Immature natural killer cell (primary cell): ENCODE measurements at regions not wholly inside any gene's neighbourhood (a gene's known extent, or its start where the extent isn't known, plus 50 kb on each side); places are given as distances from the start of the nearest gene placed in this dataset.

Experiments
- DNase-seq, 3 donors: peaks; one replicate each; pipeline ENCODE4 v3.0.0; 2022; ENCODE audit warnings: mixed read lengths in 1 of 3
- H3K27ac Mint-ChIP-seq, 6 donors: one replicate each; pipeline ENCODE4 v1.8.0; 2020; ENCODE audit warnings: mixed read lengths in 6 of 6, mild to moderate bottlenecking in 5 of 6, inconsistent platforms in 4 of 6, moderate library complexity in 3 of 6
- H3K27me3 Mint-ChIP-seq, 3 donors: one replicate each; pipeline ENCODE4 v1.8.0; 2020 to 2021; ENCODE audit warnings: low read depth in 3 of 3, mild to moderate bottlenecking in 3 of 3, mixed read lengths in 3 of 3, moderate library complexity in 3 of 3, inconsistent platforms in 1 of 3
- H3K36me3 Mint-ChIP-seq, 3 donors: one replicate each; pipeline ENCODE4 v1.8.0; 2020; ENCODE audit warnings: mixed read lengths in 3 of 3, inconsistent platforms in 2 of 3, mild to moderate bottlenecking in 2 of 3
- H3K4me1 Mint-ChIP-seq, 2 donors: one replicate each; pipeline ENCODE4 v1.8.0; 2020; ENCODE audit warnings: inconsistent platforms in 2 of 2, mild to moderate bottlenecking in 2 of 2, mixed read lengths in 2 of 2, moderate library complexity in 1 of 2
- H3K4me3 Mint-ChIP-seq, 5 donors: one replicate each; pipeline ENCODE4 v1.8.0; 2020; ENCODE audit warnings: mild to moderate bottlenecking in 5 of 5, mixed read lengths in 5 of 5, inconsistent platforms in 3 of 5, moderate library complexity in 3 of 5
- H3K9me3 Mint-ChIP-seq, 6 donors: one replicate each; pipeline ENCODE4 v1.8.0; 2020; ENCODE audit warnings: mild to moderate bottlenecking in 6 of 6, mixed read lengths in 6 of 6, inconsistent platforms in 4 of 6, moderate library complexity in 3 of 6

DNA sequence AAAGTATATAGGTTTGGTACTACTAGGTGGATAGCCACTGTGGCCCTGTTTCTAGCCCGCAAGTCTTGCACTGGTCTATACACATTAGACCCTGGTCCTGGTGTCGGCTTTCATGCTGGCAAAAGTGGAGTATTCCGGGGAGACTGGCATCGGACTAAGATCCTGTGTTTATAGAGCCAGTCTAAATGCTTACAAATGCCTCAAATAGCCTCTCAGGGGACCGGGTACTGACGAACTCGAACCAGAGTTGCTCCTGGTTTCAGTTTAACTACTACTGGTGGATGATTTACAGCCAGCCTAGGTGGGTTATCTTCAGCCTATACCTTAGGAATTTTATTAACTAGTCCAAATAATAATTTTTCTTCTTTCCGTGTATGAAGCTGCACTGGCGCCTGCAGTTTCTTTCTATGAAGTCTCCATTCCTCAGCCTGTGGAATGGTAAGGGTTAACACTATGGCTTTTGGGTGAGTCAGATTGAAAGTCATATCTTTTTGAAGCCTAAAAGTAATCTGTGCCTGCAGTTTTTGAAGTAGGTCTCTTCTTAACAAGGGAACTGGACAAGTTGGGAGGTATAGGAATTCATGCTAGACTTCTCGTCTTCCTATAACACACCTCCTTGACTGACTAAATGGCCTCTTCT lies 51.3 kb downstream of the OR10H4 start:
- no peak for DNase-seq
- Mint-ChIP-seq H3K9me3 (no peaks in the 10 kb centered on the region), H3K4me1 (peaks cover 18 to 24% of the 10 kb centered on the region in 2 donors), H3K27me3 (no peaks in the 10 kb centered on the region), H3K36me3 (no peaks in the 10 kb centered on the region), H3K27ac (no peak overlapping the region), H3K4me3 (no peak overlapping the region)

- Mint-ChIP-seq H3K27ac (peak overlapping the region in 5 of 6 donors; percentile 5 to 85 (median 62)), H3K9me3 (no peaks in the 10 kb centered on the region), H3K4me1 (peaks cover 18 to 24% of the 10 kb centered on the region in 2 donors), H3K4me3 (peak overlapping the region; percentile 61 to 87 (median 82)), H3K27me3 (no peaks in the 10 kb centered on the region), H3K36me3 (no peaks in the 10 kb centered on the region)
- peak; percentile 10 to 37 (median 22) for DNase-seq
Measured at GRCh38 chr19:16001481-16002312, 52.9 kb downstream of the OR10H4 start.

GRCh38 chr19:16002406-16003384 lies 53.9 kb downstream of the OR10H4 start:
- peaks cover 18 to 24% of the 10 kb centered on the region in 2 donors for H3K4me1 Mint-ChIP-seq
- DNase-seq, result no peak
- no peaks in the 10 kb centered on the region for H3K36me3 Mint-ChIP-seq
- no peaks in the 10 kb centered on the region for H3K27me3 Mint-ChIP-seq
- no peaks in the 10 kb centered on the region for H3K9me3 Mint-ChIP-seq
- H3K27ac Mint-ChIP-seq, result peak overlapping the region in 5 of 6 donors; percentile 42 to 85 (median 62)
- H3K4me3 Mint-ChIP-seq, result peak overlapping the region; percentile 61 to 87 (median 82)

GRCh38 chr19:16003391-16003790 lies 54.6 kb downstream of the OR10H4 start:
- Mint-ChIP-seq H3K4me1 (peaks cover 18 to 24% of the 10 kb centered on the region in 2 donors), H3K27me3 (no peaks in the 10 kb centered on the region), H3K27ac (no peak overlapping the region), H3K4me3 (no peak overlapping the region), H3K9me3 (no peaks in the 10 kb centered on the region), H3K36me3 (no peaks in the 10 kb centered on the region)
- DNase-seq, result no peak

DNA sequence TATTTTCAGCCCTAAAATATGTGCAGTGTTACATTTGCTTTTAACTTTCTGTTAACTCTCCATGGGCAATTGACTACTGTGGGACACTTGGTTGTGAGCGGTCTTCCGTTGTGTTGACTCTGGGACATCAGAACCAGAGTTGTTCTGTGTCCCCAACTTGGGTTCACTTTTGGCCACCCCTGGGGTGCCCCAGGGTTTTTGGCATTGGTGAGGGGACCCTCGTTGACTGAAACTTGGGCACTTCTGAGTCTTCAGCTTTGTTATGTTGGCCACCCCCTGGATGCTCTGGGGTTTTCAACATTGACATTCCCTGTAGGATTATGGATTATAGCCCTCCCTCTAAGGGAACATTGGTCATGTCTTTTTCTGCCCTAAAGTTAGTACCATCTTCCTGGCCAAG lies 57.1 kb downstream of the OR10H4 start:
- Mint-ChIP-seq H3K27ac (no peak overlapping the region), H3K4me3 (no peak overlapping the region), H3K36me3 (no peaks in the 10 kb centered on the region), H3K4me1 (peaks cover 18 to 19% of the 10 kb centered on the region in 2 donors), H3K27me3 (no peaks in the 10 kb centered on the region), H3K9me3 (no peaks in the 10 kb centered on the region)
- no peak for DNase-seq

DNA sequence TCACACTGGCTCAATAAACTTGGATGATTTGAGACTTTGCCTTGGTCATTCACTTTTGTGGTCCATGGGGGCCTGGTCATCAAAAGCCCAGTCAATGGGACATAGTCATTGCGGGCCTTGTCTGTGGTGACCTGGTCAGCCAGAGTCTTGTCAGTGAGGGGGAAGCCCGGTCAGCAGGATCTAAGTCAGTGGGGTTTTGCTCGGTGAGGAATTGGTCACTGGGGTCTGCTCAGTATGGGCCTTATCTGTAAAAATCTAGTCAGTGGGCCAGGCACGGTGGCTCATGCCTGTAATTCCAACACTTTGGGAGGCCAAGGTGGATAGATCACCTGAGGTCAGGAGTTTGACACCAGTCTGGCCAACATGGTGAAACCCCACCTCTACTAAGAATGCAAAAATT lies 63.7 kb upstream of the TPM4 start:
- Mint-ChIP-seq H3K9me3 (no peaks in the 10 kb centered on the region), H3K36me3 (no peaks in the 10 kb centered on the region), H3K27ac (no peak overlapping the region), H3K27me3 (peaks cover 0 to 2% (median 0%) of the 10 kb centered on the region in 3 donors), H3K4me3 (no peak overlapping the region), H3K4me1 (no peaks in the 10 kb centered on the region)
- DNase-seq, result no peak

GRCh38 chr19:16013181-16013850 lies 63.0 kb upstream of the TPM4 start:
- Mint-ChIP-seq H3K36me3 (no peaks in the 10 kb centered on the region), H3K9me3 (no peaks in the 10 kb centered on the region), H3K27ac (no peak overlapping the region), H3K27me3 (peaks cover 0 to 2% (median 0%) of the 10 kb centered on the region in 3 donors), H3K4me3 (no peak overlapping the region), H3K4me1 (no peaks in the 10 kb centered on the region)
- no peak for DNase-seq

DNA sequence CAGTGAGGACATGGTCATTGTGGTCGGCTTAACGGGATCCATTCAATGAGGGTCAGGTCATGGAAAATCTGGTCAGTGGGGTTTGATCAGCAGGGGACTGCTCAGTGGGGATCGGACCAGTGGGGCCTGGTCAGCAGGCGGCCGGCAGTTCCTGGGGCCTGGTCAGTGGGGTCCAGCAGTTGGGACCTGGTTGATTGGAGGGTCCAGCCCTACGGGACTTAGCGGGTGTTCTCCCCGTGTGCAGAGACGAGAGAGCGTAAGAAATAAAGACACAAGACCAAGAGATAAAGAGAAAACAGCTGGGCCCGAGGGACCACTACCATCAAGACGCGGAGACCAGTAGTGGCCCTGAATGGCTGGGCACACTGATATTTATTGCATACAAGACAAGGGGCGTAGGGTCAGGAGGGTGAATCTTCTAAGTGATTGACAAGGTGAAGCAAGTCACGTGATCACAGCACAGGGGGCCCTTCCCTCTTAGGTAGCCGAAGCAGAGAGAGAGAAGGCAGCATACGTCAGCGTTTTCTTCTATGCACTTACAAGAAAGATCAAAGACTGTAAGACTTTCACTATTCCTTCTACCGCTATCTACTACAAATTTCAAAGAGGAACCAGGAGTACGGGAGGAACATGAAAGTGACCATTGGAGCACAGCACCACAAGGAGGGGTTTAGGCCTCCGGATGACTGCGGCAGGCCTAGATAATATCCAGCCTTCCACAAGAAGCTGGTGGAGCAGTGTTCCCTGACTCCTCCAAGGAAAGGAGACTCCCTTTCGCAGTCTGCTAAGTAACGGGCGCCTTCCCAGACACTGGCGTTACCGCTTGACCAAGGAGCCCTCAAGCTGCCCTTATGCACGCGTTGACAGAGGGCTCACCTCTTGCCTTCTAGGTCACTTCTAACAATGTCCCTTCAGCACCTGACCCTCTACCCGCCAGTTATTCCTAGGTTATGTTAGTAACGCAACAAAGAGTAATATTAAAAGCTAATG lies 62.1 kb upstream of the TPM4 start:
- no peak for DNase-seq
- Mint-ChIP-seq H3K27ac (no peak overlapping the region), H3K9me3 (no peaks in the 10 kb centered on the region), H3K27me3 (peaks cover 0 to 2% (median 0%) of the 10 kb centered on the region in 3 donors), H3K36me3 (no peaks in the 10 kb centered on the region), H3K4me1 (no peaks in the 10 kb centered on the region), H3K4me3 (no peak overlapping the region)

GRCh38 chr19:16014923-16015804 lies 61.1 kb upstream of the TPM4 start:
- H3K9me3 Mint-ChIP-seq, result no peaks in the 10 kb centered on the region
- no peaks in the 10 kb centered on the region for H3K4me1 Mint-ChIP-seq
- DNase-seq, result no peak
- no peaks in the 10 kb centered on the region for H3K36me3 Mint-ChIP-seq
- H3K27ac Mint-ChIP-seq, result no peak overlapping the region
- H3K4me3 Mint-ChIP-seq, result no peak overlapping the region
- H3K27me3 Mint-ChIP-seq, result peaks cover 0 to 2% (median 0%) of the 10 kb centered on the region in 3 donors

DNA sequence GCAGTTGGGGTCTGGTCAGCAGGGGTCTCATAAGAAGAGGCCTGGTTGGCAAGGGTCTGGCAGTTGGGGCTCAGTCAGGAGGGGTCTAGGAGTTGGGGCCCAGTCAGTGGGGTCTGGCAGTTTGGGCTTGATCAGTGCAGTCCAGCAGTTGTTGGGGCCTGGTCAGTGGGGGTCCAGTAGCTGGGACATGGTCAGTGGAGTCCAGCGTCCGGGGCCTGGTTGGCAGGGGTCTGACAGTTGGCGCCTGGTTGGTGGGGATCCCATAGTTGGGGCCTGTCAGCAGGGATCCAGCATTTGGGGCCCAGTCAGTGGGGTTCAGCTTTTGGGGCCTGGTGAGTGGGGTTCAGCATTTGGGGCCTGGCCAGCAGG lies 60.5 kb upstream of the TPM4 start:
- Mint-ChIP-seq H3K27ac (peak overlapping the region in 2 of 6 donors; percentile 27 to 30), H3K4me1 (no peaks in the 10 kb centered on the region), H3K4me3 (no peak overlapping the region), H3K27me3 (peaks cover 0 to 2% (median 0%) of the 10 kb centered on the region in 3 donors), H3K36me3 (no peaks in the 10 kb centered on the region), H3K9me3 (no peaks in the 10 kb centered on the region)
- no peak for DNase-seq

DNA sequence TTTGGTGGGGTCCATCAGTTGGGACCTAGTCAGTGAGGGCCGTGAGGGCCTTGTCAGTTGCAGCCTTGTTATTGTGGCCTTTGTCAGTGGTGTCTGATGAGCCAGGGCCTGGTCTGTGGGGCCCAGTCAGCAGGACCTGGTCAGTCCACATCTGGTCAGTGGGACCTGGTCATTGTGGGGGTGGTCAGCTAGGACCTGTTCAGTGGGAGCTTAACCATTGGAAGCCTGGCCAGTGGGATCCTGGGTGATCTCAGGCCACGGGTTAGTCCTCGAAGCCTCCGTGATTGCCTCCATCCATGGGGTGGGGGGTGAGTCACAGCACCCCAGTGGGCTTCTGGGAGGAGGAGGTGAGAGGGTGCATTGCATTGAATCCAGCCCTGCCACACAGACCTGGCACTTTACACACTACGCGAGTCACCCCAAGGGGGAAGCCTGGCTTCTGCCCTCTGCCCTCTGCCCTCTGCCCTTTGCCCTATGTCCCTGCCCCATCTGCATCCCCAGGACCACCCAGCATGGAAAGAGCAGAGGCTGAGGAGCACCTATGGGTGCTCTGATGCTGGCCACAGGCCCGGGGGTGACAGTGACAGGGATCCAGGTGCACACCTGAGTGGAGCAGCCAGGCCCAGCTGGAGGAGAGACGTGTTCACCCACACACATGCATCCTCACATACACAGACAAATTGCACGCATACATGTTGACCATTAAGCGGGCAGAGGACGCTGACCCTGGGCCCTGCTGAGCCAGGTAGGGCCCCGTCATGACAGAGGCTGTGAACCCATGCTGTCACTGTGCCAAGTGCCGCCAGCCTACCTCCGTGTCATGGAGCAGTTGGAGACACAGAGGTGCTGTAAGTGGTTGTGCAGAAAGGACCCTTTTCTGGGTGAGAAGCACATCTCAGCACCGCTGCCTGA lies 59.8 kb upstream of the TPM4 start:
- no peak for DNase-seq
- no peaks in the 10 kb centered on the region for H3K36me3 Mint-ChIP-seq

More for the DNA sequence above, 59.8 kb upstream of the TPM4 start:
- Mint-ChIP-seq H3K9me3 (no peaks in the 10 kb centered on the region), H3K4me1 (no peaks in the 10 kb centered on the region), H3K27me3 (peaks cover 0 to 2% (median 0%) of the 10 kb centered on the region in 3 donors), H3K4me3 (no peak overlapping the region), H3K27ac (peak overlapping the region in 1 of 6 donors; percentile 27)
